Right lobe of liver (tissue), 4 donors: ENCODE measurements at regions not wholly inside any gene's neighbourhood (a gene's known extent, or its start where the extent isn't known, plus 50 kb on each side); places are given as distances from the start of the nearest gene placed in this dataset.
A peak's percentile ranks its signal among the peaks of the same experiment; 100 is the strongest.

Source experiments
- CTCF ChIP-seq, 4 donors: fragments of 200-600 bp in 3 of 4; fragments of 450-650 bp in 1 of 4; IDR thresholded peaks; one replicate each; pipeline versions ENCODE4 v1.5.1 to v1.8.0; 2016 to 2022; ENCODE audit warnings: antibody characterized with exemption in 4 of 4, mild to moderate bottlenecking in 2 of 4
- POLR2A ChIP-seq: fragments of 450-650 bp; IDR thresholded peaks from one replicate; pipeline ENCODE4 v1.6.1; 2017; ENCODE audit warnings: antibody characterized with exemption, mild to moderate bottlenecking
- donor health status: DM: no; HTN: no; CAD: no.
- donor health status: DM: no; HTN: no; CAD: no.
- donor health status: DM: no; HTN: yes; CAD: no.

- TF ChIP-seq CTCF (IDR thresholded peaks at IDR 0.05), result peak; percentile 32 to 49 (median 40)
- no peak for TF ChIP-seq POLR2A
Measured at GRCh38 chr9:81103597-81104471, 585.5 kb downstream of the TLE1 start.
